ENCODE measurements at regions not wholly inside any gene's neighbourhood (a gene's known extent, or its start where the extent isn't known, plus 50 kb on each side); places are given as distances from the start of the nearest gene placed in this dataset.
"Not testable (repeated sequence)": the region's sequence is repeated elsewhere in the genome, so short reads cannot be mapped to it uniquely, and the experiment has no call there.

DNA sequence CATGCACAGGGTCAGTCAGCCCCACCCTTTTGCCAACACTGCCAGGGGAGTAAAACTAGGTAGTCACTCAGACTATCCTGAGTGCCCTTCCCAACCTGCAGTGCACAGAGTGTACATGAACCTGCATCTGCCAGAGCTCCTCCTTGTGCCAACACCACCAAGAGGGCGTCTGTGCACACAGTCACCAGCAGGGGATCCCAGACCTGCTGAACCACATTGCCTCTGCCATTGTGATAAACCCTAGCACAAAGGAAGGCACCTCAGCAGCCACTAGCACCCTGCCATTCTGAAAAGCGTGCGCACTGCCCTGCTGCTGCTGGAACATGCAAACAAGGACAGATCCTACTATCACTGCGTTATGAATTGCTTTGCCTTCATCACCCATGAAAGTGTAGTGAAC lies 247.8 kb upstream of the POU3F4 start:
- TF ChIP-seq, protein P1, sequence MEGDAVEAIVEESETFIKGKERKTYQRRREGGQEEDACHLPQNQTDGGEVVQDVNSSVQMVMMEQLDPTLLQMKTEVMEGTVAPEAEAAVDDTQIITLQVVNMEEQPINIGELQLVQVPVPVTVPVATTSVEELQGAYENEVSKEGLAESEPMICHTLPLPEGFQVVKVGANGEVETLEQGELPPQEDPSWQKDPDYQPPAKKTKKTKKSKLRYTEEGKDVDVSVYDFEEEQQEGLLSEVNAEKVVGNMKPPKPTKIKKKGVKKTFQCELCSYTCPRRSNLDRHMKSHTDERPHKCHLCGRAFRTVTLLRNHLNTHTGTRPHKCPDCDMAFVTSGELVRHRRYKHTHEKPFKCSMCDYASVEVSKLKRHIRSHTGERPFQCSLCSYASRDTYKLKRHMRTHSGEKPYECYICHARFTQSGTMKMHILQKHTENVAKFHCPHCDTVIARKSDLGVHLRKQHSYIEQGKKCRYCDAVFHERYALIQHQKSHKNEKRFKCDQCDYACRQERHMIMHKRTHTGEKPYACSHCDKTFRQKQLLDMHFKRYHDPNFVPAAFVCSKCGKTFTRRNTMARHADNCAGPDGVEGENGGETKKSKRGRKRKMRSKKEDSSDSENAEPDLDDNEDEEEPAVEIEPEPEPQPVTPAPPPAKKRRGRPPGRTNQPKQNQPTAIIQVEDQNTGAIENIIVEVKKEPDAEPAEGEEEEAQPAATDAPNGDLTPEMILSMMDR (IDR thresholded peaks at IDR 0.05): no peak
- ATAC-seq (no peak), DNase-seq (no peak)
- H3K27ac Mint-ChIP-seq: no peak overlapping the region
- POLR2A ChIA-PET: interaction anchor here (0.9 kb wide), 1 partner anchor 79 kb away, joined by 3 read pairs; no protein-coding TSS in a partner anchor
- no peaks in the 10 kb centered on the region for H3K36me3 Mint-ChIP-seq (ENCODE audit: low read depth)
- no peak overlapping the region for H3K4me3 Mint-ChIP-seq
- H3K4me1 Mint-ChIP-seq (ENCODE audit: low read depth): no peaks in the 10 kb centered on the region
- CTCF ChIA-PET: no interaction called here
- H3K27me3 Mint-ChIP-seq: no peaks in the 10 kb centered on the region
- no peaks in the 10 kb centered on the region for H3K9me3 Mint-ChIP-seq
- intact Hi-C loops (cut with micrococcal nuclease): no loop called here

DNA sequence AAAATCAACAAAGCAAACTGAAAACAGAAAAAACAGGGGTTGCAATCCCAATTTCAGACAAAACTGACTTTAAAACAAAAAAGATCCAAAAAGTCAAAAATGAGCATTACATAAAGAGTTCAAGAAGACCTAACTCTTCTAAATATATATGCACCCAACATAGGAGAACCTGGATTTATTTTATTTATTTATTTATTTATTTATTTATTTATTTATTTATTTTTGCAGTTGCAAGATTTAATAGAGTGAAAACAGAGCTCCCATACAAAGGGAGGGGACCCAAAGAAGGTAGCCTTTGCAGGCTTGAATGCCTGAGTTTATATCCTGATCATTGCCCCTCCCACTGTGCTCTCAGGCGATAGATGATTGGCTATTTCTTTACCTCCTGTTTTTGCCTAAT lies 245.9 kb upstream of the POU3F4 start:
- H3K36me3 Mint-ChIP-seq (ENCODE audit: low read depth); H3K27me3 Mint-ChIP-seq; CTCF ChIA-PET; DNase-seq; ATAC-seq; H3K4me1 Mint-ChIP-seq (ENCODE audit: low read depth); H3K9me3 Mint-ChIP-seq; H3K4me3 Mint-ChIP-seq; intact Hi-C loops (cut with micrococcal nuclease); H3K27ac Mint-ChIP-seq: not testable (repeated sequence)
- POLR2A ChIA-PET: interaction anchor here (0.6 kb wide), 1 partner anchor 414 kb away, joined by 3 read pairs; no protein-coding TSS in a partner anchor

DNA sequence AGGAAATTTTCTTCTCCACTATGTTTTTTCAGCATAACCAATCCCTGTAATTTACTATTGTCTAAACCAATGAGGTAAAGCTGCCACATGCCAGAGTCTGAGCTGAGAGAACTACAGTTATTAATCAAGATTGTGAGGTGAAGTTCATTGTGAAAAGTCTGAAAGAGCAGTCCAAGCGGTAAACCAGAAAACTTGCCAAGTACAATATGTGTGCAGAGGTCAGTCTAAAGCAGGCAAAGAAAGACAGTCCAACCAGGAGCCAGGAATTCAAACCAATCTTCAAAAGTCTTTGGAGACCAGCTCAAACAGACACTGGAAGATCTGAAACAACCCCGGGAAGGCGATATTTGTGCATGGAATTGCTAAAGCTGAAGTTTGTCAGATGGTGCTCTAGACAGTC lies 229.1 kb upstream of the POU3F4 start:
- no peak for DNase-seq
- POLR2A ChIA-PET: no interaction called here
- Mint-ChIP-seq H3K4me3 (no peak overlapping the region), H3K4me1 (ENCODE audit: low read depth) (no peaks in the 10 kb centered on the region), H3K36me3 (ENCODE audit: low read depth) (no peaks in the 10 kb centered on the region), H3K27ac (no peak overlapping the region), H3K9me3 (peaks cover 1% of the 10 kb centered on the region), H3K27me3 (no peaks in the 10 kb centered on the region)
- ATAC-seq: no peak
- TF ChIP-seq, protein P1 (IDR thresholded peaks at IDR 0.05): no peak
- CTCF ChIA-PET: no interaction called here
- intact Hi-C loops (cut with micrococcal nuclease): no loop called here

- H3K4me1 Mint-ChIP-seq (ENCODE audit: low read depth); intact Hi-C loops (cut with micrococcal nuclease); CTCF ChIA-PET; H3K27me3 Mint-ChIP-seq; H3K36me3 Mint-ChIP-seq (ENCODE audit: low read depth); POLR2A ChIA-PET; H3K9me3 Mint-ChIP-seq; H3K27ac Mint-ChIP-seq; DNase-seq; H3K4me3 Mint-ChIP-seq; ATAC-seq: not testable (repeated sequence)
These were observed 221.5 kb upstream of the POU3F4 start for GRCh38 chrX:83286627-83287026.

GRCh38 chrX:83305381-83305780 lies 202.7 kb upstream of the POU3F4 start:
- H3K4me1 Mint-ChIP-seq (ENCODE audit: low read depth): no peaks in the 10 kb centered on the region
- ChIA-PET POLR2A (no interaction called here), CTCF (no interaction called here)
- no peaks in the 10 kb centered on the region for H3K27me3 Mint-ChIP-seq
- H3K27ac Mint-ChIP-seq: no peak overlapping the region
- no peaks in the 10 kb centered on the region for H3K9me3 Mint-ChIP-seq
- no peak for ATAC-seq
- no peak overlapping the region for H3K4me3 Mint-ChIP-seq
- TF ChIP-seq, protein P1 (IDR thresholded peaks at IDR 0.05): no peak
- DNase-seq: no peak
- intact Hi-C loops (cut with micrococcal nuclease): no loop called here
- H3K36me3 Mint-ChIP-seq (ENCODE audit: low read depth): no peaks in the 10 kb centered on the region

GRCh38 chrX:83319023-83319422 lies 189.1 kb upstream of the POU3F4 start:
- Mint-ChIP-seq H3K4me3 (no peak overlapping the region), H3K36me3 (ENCODE audit: low read depth) (no peaks in the 10 kb centered on the region), H3K27ac (no peak overlapping the region), H3K4me1 (ENCODE audit: low read depth) (no peaks in the 10 kb centered on the region), H3K27me3 (no peaks in the 10 kb centered on the region), H3K9me3 (no peaks in the 10 kb centered on the region)
- CTCF ChIA-PET: no interaction called here
- DNase-seq: no peak
- intact Hi-C loops (cut with micrococcal nuclease): no loop called here
- POLR2A ChIA-PET: no interaction called here
- TF ChIP-seq, protein P1 (IDR thresholded peaks at IDR 0.05): no peak
- ATAC-seq: no peak
